HG02870 (cell line): ENCODE measurements at regions not wholly inside any gene's neighbourhood (a gene's known extent, or its start where the extent isn't known, plus 50 kb on each side); places are given as distances from the start of the nearest gene placed in this dataset.
"Not testable (repeated sequence)": the region's sequence is repeated elsewhere in the genome, so short reads cannot be mapped to it uniquely, and the experiment has no call there.

Experiments used
- ATAC-seq: cut with Tn5 transposase; IDR thresholded peaks from one replicate; pipeline ENCODE4 v1.9.1; 2021; ENCODE audit warnings: mild to moderate bottlenecking, moderate library complexity; ENCODE audit not compliant: unreplicated experiment

DNA sequence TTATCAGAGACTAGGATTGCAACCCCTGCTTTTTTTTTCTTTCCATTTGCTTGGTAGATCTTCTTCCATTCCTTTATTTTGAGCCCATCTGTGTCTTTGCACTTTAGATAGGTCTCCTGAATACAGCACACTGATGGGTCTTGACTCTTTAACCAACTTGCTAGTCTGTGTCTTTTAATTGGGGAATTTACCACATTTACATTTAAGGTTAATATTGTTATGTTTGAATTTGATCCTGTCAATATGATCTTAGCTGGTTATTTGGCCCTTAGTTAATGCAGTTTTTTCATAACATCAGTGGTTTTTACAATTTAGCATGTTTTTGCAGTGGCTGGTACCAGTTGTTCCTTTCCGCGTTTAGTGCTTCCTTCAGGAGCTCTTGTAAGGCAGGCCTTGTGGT, 437.2 kb downstream of the ARL4A start:
- ATAC-seq, result not testable (repeated sequence)

DNA sequence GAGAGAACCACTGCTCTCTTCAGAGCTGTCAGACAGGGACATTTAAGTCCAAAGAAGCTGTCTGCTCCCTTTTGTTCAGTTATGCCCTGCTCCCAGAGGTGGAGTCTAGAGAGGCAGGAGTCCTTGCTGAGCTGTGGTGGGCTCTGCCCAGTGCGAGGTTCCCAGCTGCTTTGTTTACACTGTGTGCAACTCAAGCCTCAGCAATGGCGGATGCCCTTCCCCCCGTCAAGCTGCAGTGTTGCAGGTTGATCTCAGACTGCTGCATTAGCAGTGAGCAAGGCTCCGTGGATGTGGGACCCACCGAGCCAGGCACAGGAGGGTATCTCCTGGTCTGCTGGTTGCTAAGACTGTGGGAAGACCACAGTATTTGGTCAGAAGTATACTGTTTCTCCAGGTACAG, 438.9 kb downstream of the ARL4A start:
- no peak for ATAC-seq

DNA sequence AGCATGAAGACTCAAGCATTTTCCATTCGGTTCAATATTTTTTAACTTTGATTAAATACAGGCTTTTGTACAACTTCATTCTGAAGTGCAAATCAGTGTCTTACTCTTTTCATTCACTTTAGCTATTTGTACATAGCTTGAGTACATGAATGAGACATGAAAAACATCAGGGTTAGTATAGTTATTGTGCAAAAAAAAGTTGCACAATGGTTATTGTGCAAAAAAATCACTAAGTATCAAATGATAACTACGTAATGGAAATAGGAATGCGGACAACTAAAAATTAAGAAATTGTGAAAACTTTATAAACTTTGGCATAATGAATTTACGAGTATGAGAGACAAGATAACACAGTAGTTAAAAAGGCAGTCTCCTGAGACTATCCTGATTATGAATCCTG, 442.9 kb downstream of the ARL4A start:
- ATAC-seq, result no peak

DNA sequence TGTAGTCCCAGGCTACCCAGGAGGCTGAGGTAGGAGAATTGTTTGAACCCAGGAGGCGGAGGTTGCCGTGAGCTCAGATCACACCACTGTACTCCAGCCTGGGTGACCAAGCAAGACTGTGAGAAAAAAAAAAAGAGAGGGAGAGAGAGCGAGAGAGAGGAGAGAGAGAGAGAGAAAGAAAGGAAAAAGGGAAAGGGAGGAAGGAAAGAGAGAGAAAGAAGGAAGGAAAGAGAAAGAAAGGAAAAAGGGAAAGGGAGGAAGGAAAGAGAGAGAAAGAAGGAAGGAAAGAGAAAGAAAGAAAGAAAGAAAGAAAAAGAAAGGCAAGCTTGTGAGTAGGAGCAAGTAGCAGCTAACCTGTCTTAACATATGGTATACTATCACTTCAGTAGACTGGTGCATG, 443.5 kb downstream of the ARL4A start:
- ATAC-seq, result not testable (repeated sequence)

DNA sequence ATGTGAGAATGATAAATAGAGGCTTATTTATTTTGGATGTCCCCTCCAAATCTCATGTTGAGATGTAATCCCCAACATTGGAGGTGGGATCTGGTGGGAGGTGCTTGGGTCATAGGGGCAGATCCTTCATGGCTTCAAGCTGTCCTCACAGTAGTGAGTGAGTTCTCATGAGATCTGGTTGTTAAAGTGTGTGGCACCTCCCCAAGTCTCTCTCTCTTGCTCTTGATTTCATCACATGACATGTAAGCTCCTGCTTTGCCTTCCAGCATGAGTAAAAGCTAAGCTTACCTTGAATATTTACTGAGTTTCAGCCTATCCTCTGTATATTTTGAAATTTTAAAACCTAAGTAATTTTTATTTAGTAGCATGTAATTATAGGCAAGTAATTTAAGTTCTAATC, 444.9 kb downstream of the ARL4A start:
- no peak for ATAC-seq

DNA sequence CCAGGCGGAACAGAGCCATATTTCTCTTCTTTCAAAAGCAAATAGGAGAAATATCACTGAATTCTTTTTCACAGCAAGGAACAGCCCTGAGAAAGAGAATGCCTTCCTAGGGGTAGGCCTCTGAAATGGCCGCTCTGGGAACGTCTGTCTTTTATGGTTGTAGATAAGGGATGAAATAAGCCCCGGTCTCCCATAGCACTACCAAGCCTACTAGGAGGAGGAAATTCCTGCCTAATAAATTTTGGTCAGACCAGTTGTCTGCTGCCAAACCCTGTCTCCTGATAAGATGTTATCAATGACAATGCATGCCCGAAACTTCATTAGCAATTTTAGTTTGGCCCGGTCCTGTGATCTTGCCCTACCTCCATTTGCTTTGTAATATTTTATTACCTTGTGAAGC, 448.9 kb downstream of the ARL4A start:
- ATAC-seq, result not testable (repeated sequence)

DNA sequence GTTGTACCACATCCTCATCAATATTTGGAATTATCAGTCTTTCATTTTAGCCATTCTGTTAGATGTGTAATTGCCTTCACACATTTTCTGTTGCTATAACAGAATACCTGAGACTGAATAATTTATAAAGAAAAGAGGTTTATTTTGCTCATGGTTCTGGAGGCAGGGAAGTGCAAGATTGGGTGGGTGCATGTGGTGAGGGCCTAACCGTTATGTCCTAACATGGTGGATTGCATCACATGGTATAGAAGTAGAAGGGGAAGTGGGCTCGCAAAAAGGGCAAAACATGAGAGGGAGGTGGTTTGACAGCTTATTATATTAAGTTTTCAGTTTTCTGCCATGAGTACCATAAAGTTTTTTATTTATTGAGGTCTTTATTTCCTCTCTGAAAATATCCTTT, 452.0 kb downstream of the ARL4A start:
- ATAC-seq, result no peak

DNA sequence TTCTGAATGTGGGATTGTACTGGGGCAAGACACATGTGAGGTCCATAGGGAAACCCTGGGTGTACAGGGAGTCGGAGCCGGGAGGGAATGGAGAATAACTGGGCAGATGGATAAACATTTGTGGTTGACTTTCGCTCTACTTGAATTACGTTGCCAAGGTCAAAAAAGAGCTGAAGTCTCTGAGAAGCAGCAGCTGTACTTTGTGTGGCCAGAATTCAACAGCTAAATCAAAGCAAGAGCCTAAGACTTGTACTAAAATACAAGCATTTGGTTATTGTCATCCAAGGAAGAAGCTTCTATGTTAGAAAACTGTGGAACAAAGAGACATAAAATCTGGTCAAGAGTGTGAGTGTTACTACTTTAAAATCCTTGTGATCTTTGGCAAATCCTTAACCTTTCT, 457.2 kb downstream of the ARL4A start:
- no peak for ATAC-seq

DNA sequence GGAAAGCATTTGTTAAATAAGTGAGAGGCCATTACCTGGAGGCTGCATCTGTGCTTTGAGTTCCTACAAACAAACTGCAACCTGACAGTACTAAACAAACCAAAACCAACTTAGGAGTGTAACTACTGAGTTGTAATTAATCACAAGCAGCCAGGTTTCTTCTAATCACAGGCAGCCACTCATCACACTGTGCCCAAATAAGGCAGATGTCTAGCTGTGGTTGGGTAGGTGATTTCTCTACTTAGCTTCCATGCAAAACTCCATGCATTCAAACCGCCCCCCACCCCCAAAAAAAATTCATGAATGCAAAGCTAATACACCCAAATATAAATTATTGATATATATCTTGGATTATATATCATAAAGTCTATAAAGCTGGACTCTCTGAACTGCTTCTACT, 461.1 kb downstream of the ARL4A start:
- no peak for ATAC-seq

DNA sequence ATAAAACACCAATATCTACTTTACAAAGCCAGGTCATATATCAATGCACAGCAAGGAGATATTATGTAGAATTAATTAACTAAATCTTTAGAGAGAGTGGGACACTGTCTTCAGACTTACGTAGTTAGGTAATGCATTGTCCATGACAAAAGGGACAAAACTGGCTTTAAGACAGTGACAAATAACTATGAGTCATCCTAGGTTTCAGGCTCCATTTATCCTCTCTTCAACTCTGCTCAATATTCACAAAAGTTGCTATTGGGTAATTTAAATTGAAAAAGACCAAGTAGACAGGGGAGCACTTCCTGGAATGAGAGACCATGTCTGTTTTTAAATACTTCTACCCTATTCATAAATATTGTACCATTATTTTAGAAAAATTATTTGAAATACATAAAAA, 464.5 kb downstream of the ARL4A start:
- no peak for ATAC-seq

DNA sequence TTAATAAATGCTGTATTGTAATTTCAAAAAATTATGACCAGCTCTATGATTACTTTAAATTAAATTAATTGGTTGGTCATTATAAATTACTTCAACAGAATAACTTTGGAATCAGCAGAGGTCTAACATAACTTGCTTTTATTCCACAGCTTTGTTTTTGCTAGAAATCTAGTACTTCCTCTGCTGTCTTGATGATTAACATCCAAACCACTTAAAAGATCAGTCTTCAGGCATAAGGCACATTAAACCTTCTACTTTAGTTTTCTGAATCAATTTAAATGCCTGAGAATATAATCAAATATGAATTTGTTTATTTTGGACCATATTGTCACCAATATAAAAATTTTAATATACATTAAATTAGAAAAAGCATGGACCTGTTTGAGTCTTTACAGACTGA, 465.3 kb downstream of the ARL4A start:
- ATAC-seq, result no peak

DNA sequence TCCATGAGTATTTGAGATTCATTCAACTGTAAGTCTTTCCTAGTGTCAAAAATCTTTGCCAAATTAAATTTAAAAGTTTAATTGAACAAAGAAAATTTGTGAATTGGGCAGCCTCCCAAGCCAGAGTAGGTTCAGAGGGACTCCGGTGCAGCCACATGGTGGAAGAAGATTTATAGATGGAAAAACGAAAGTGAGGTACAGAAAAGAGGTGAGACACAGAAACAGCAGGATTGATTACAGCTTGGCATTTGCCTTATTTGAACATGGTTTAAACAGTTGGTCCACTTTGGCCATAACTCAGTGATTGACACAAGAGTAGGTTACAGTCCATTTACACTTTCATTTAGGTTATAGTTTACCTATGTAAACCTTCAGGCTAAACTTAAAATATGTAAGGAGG, 465.8 kb downstream of the ARL4A start:
- ATAC-seq, result no peak

DNA sequence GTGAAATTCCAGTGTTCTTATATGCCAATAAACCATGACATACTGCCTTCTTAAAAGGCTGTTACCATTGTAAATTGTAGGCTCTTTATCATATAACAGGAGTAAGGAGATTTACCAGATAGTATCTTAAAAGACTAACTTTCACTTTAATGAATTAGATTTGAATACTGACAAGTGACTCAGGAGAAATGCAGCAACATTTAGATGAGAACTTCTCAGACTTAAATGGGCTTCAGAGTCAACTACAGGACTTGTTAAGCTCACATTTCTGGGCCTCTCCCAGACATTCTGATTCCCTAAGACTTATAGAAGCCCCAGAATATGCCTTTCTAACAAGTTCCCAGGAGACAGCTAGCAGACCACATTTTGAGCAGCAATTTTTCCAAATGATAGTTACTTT, 466.3 kb downstream of the ARL4A start:
- ATAC-seq, result no peak

DNA sequence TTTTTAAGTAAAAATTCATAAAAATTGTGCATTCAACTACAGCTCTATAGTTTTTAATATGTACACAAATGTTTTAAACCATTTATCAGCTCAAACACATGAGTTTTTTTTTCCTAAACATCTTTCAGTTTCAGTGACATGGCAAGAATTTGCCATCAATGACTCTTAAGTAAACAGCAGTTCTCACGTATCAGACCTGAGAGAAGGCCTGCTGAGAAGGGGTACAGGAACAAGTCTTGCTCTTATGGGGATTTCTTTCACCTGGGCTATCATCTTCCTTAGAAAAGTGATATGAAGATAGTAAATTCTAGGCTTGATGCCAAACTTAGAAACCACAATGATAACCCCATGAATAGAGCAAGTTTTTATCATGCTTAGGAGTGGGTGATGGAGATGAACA, 467.8 kb downstream of the ARL4A start:
- no peak for ATAC-seq

DNA sequence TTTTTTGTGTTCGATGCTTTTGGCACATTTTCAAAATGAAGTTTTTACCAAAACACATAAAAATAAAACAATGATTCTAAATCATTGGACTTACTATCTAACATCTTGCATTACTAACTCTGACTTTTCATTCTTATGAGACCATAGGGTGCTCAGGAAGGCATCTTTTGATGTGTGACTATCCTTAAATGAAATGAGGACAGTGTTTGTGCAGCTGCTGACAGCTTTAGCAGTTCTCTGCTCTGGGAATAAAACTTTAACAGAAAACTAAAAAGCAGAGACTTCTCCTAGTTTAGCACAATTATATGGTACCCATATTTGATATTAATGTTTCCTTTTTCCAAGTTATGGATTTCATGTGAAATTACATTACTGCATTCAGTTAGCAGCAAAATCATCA, 471.6 kb downstream of the ARL4A start:
- no peak for ATAC-seq

DNA sequence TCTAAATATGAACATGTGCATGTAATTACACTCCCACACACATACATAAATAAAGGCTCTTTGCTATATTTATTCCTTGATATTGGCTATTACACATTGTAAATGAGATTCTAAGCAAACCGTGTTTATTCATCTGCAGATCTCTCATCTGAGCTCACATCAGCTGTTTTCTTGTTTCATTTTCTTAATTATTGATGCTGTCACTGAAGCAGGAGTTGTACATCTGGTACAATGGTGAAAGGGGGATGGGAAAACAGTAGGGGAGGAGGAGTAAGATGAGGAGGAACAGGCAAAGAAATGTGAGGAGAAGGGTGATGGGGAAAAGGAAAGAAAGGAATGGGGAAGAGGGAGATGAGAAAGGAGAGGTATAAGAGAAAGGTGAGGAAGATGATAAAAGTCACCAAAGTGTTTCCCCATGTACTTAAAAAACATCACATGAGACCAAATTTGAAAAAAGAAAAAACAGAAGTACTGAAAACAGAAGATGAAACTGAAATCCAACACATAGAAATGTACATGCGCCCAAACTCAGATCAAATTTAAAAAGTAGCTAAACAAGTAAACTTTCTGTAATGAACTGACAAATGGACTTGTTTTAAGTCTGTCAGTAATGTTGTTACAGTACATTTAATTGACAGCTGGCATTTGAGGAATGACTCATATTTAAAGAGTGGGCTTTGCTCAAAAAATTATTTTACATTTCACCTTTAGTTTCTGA, 472.2 kb downstream of the ARL4A start:
- ATAC-seq, result peak; percentile 53

DNA sequence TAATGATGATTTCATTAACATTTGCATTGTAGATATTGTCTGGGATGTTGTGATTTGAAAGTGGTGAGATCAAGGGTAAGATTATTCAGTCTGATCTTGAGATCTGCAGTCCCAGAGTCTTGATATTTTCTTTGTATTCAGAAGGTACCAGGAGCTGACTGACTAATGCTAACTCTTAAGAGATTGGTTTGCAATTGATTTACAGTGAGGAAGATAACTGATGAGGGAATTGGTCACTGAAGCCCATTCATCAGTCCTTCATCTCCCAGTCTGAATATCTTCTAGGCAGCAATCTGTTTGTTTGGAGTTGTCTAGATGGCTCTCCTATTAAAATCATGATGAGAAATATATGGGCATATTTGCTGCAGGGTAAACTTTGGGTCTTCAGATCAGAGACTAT, 473.7 kb downstream of the ARL4A start:
- ATAC-seq, result no peak

DNA sequence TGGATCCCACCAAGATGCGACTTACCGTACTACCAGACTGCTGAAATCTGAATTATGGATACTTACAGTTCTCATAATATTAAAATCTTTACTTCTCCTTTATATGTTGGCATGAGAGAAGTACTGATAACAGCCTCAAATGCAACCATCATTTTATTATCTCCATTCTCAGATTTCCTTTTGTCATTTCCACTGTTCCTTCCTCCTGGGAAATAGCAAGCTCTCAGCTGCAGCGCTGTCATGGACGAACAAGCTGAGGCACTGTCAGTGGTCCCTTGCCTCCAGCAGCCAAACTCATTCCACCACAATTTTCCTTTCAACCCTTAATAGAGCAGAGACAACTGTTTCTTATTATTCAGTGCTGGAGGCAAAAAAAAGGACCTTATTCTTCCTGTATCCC, 478.4 kb downstream of the ARL4A start:
- no peak for ATAC-seq

DNA sequence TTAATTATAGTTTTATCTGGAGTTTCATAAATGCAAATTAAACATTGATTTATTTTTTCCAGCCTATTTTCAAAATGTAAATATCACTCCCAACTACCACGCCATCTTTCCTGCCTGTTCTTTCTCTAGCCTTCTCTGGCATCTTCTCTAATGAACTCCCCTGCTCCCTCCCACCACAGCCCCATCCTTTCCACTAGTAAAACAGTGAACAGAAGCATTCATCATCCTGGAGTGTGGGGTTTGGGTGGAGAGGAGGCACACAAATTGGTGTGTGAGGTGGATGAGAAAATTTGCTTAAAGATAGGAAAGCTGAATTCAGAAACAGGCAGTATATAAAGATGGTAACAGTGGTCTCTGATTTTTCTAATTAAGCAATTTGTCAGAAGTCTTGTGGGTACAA, 479.4 kb downstream of the ARL4A start:
- ATAC-seq, result no peak

DNA sequence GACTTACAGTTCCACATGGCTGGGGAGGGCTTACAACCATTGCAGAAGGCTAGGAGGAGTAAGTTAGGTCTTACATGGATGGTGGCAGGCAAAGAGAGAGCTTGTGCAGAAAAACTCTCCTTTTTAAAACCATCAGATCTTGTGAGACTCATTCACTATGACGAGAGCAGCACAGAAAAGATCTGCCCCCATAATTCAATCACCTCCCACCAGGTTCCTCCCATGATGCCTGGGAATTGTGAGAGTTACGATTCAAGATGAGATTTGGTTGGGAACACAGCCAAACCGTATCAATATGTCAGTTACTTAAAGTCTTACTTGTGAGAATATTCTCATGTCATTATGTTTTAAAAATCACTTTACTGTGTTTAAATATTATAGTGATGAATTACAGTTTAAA, 481.9 kb downstream of the ARL4A start:
- ATAC-seq, result no peak

DNA sequence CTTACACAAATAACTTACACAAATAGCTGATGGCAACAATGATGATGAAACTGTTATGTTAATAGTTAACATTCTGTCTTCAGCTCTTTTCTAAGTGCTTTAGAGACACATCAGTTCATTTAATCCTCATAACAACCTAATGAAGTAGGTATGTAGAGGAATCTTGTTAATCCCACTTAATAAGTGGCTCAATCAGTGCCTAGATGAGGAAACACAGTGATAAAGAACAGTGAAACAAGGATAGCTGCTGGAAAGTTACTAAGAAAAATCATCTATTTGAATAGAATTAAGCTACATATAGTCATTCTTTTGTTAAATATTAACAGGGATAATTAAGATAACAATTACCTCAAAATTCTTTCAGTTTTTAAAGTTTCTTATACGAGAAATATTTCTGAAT, 487.6 kb downstream of the ARL4A start:
- no peak for ATAC-seq

DNA sequence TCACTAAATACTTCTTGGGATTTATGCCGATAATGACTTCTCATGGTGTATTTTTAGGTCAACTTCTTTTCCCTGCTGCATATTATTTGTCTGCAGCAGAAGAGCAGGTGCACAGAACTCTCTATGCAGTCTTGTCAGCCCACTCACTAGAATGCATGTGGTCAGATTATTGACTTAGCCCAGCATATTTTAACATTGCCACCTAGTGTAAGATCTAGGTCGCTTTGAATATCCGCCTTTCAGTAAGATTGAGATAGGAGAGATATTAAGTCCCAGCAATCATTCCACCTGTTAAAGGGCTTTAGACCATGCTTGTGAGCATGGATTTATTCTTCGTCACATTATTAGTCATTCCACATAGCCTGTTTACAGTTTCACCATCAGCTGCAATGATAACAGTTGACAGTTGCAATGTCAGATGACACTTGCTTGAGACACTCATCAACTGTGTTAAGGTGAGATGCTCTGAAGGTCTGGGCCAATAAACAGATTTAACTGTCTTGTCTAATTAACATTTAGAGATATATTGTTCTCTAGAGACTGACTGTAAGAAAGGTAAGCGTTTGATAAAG, 491.7 kb downstream of the ARL4A start:
- no peak for ATAC-seq
